GM13977 (cell line): ENCODE measurements at regions not wholly inside any gene's neighbourhood (a gene's known extent, or its start where the extent isn't known, plus 50 kb on each side); places are given as distances from the start of the nearest gene placed in this dataset.

Source experiments
- DNase-seq: peaks from one replicate; pipeline ENCODE4 v3.0.0; 2012; ENCODE audit warnings: low spot score
- in situ Hi-C: fragments of 300-500 bp; cut with MboI; formaldehyde crosslinking; loops from one replicate; pipeline ENCODE4 v1.12.0; 2022; ENCODE audit warnings: low sequenced_read_pairs, low pct_unique_long_range_greater_than_20kb, mixed read lengths, inconsistent platforms; ENCODE audit not compliant: unreplicated experiment
- TF ChIP-seq, protein P1 (sequence below): IDR thresholded peaks from 2 replicates; pipeline ENCODE4 v1.5.1; 2012; ENCODE audit warnings: mild to moderate bottlenecking, control low read depth; ENCODE audit not compliant: insufficient read depth; ENCODE audit errors: extremely low read depth, missing control alignments

DNA sequence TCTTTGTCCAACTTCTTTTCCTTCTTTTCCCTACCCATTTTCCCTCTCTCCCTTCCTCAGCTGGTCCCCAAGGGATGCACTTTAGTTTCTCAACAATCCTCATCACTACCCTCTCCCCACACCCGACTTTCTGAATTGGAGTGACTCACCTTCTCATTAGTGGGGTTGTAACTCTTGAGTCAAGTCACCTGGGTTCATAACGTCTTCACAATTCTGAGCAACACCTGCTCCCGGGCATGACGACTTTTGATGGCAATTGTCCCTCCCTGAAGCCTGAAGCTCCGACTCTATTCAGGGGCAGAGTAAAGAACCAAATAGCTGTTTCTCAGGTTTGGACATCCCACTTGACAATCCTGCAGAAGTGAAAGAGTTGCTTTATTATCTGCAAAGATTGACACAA lies 82.7 kb upstream of the OTX2 start:
- in situ Hi-C loops = no loop called here
- DNase-seq = no peak

DNA sequence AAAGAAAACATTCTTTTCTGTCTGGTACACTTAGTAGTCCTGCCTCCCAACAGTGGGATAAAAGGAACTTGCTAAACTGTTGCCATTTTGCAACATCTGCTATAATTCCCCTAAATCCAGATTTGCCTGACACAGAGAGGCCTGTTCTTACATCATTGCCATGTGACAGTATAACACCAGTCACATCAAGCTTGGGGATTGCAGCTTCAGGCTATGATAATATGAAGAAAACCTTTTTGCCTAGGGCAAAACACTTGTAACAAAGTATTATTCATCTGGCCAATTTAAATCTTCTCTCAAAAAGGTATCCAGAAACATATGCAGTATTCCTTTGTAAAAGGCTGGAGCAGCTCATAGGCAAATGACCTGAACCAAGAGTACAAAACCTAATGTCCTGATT lies 80.9 kb upstream of the OTX2 start:
- no peak for DNase-seq
- TF ChIP-seq, protein P1, sequence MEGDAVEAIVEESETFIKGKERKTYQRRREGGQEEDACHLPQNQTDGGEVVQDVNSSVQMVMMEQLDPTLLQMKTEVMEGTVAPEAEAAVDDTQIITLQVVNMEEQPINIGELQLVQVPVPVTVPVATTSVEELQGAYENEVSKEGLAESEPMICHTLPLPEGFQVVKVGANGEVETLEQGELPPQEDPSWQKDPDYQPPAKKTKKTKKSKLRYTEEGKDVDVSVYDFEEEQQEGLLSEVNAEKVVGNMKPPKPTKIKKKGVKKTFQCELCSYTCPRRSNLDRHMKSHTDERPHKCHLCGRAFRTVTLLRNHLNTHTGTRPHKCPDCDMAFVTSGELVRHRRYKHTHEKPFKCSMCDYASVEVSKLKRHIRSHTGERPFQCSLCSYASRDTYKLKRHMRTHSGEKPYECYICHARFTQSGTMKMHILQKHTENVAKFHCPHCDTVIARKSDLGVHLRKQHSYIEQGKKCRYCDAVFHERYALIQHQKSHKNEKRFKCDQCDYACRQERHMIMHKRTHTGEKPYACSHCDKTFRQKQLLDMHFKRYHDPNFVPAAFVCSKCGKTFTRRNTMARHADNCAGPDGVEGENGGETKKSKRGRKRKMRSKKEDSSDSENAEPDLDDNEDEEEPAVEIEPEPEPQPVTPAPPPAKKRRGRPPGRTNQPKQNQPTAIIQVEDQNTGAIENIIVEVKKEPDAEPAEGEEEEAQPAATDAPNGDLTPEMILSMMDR = no peak
- in situ Hi-C loops = no loop called here

More for the DNA sequence above, 82.7 kb upstream of the OTX2 start:
- TF ChIP-seq, protein P1 = no peak

GRCh38 chr14:56889705-56890104 lies 79.4 kb upstream of the OTX2 start:
- in situ Hi-C loops = no loop called here
- TF ChIP-seq, protein P1 = no peak
- DNase-seq = no peak

GRCh38 chr14:56888274-56888673 lies 78.0 kb upstream of the OTX2 start:
- in situ Hi-C loops = no loop called here
- DNase-seq = no peak
- TF ChIP-seq, protein P1 = no peak

GRCh38 chr14:56887216-56887615 lies 76.9 kb upstream of the OTX2 start:
- DNase-seq = no peak
- in situ Hi-C loops = no loop called here
- TF ChIP-seq, protein P1 = no peak

DNA sequence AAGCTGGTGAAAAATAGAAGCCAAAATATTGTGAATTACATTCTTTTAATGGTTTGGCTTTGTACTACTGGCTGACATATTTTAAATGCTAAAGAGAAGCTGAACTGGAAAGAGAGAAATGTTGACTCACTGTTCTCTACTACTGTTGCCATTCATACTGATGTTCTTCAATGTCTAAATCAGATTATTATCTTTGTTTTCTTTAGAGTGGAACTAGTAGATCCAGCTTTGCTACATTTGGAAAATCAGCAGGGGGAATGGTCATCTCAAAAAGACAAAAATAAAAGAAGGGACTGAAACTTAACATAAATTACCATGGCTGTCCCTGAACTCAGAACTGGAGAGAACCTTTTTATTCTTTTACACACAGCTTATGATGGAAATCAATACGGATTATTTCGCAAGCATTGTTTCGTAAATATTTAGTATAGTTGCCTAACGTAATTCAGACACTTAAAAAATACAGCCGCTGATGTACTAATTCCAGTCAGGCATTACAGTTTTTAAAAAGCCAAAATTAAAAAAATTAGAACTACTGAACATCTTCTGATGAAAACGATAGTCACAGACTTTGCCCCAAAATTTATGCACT lies 76.3 kb upstream of the OTX2 start:
- no peak for DNase-seq
- in situ Hi-C loops = no loop called here
- TF ChIP-seq, protein P1 = no peak

DNA sequence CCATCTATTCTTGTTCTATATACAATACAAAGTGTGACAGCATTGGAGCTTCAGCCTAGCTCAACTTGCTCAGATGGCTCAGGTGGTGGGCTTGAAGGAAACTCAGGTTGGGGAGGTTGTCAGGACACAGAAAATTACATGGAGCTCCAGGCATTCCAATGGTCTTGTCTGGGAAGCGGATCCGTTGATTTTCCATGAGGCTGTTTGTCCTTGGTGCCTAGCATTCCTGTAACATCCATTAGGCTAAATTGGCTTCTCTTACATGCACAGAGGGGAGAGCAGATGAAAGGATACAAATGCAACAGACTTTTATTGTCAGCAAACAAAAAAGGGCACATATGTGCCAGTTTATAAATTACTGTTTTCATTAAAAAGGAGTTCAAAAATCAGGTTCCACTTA lies 75.5 kb upstream of the OTX2 start:
- in situ Hi-C loops = no loop called here
- no peak for DNase-seq

More for the DNA sequence above, 75.5 kb upstream of the OTX2 start:
- TF ChIP-seq, protein P1 = no peak
